ENCODE measurements at regions not wholly inside any gene's neighbourhood (a gene's known extent, or its start where the extent isn't known, plus 50 kb on each side); places are given as distances from the start of the nearest gene placed in this dataset.

- TF ChIP-seq, protein P1, sequence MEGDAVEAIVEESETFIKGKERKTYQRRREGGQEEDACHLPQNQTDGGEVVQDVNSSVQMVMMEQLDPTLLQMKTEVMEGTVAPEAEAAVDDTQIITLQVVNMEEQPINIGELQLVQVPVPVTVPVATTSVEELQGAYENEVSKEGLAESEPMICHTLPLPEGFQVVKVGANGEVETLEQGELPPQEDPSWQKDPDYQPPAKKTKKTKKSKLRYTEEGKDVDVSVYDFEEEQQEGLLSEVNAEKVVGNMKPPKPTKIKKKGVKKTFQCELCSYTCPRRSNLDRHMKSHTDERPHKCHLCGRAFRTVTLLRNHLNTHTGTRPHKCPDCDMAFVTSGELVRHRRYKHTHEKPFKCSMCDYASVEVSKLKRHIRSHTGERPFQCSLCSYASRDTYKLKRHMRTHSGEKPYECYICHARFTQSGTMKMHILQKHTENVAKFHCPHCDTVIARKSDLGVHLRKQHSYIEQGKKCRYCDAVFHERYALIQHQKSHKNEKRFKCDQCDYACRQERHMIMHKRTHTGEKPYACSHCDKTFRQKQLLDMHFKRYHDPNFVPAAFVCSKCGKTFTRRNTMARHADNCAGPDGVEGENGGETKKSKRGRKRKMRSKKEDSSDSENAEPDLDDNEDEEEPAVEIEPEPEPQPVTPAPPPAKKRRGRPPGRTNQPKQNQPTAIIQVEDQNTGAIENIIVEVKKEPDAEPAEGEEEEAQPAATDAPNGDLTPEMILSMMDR (IDR thresholded peaks at IDR 0.05; ENCODE audit: borderline replicate concordance, insufficient read depth, low read depth, low read length): no peak
- H3K4me3 ChIP-seq (ENCODE audit: low read depth, low read length): no peak overlapping the region
These were observed 213.4 kb downstream of the LURAP1L start for GRCh38 chr9:12988258-12988657.

DNA sequence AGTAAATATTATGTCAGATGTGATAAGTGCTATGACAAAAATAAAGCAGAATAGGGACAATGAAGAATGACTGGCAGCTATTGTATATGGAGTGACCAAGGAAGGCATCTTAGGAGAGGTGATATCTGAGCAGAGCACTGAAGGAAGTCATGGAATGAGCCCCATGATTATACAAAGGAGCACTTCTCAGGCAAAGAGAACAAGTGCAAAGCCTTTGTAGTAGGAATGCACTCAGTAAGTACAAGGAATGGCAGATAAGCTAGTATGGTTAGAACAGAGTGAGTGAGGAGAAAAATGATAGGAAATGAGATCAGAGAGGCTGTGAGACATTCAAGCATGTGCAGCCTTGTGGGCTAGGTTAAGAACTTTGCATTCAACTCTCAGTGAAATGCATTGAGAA lies 214.8 kb downstream of the LURAP1L start:
- TF ChIP-seq, protein P1 (IDR thresholded peaks at IDR 0.05; ENCODE audit: borderline replicate concordance, insufficient read depth, low read depth, low read length): no peak
- no peak overlapping the region for H3K4me3 ChIP-seq (ENCODE audit: low read depth, low read length)

DNA sequence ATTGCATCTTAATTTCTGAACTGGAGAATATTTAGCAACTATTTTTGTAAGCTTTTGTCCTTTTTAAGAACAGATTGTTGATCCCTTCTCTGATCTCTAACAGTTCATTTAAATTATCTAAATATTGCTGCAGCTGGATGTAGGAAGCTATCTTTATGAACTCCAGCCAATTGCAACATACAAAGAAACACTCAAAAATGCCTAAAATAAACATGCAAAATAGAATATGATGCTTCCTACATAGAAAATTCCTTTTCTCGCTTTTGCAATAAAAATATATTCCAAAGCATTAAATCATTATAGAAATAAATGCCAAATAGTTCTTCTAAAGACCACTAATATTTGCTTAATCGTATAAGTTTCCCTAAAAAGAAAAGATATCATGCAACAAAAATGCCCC lies 218.6 kb downstream of the LURAP1L start:
- TF ChIP-seq, protein P1 (IDR thresholded peaks at IDR 0.05; ENCODE audit: borderline replicate concordance, insufficient read depth, low read depth, low read length): no peak

DNA sequence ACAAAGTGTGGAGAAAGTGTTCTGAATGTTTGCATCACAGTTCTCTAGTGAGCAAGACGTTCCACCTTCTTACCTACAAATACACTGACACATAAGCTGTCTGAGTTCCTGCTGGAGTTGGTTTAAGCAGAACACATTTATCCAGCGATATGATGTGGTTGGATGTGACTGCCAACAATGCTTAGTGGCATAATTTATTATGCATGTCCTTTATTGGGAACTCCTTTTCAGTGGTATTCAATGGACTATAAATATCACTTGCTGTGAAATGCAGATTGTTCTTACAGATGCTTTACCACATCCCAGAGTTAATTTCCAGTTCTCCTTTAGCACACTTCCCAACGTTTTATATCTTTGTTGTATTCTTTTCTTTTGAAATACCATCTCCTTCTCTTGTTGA lies 222.2 kb downstream of the LURAP1L start:
- no peak overlapping the region for H3K4me3 ChIP-seq (ENCODE audit: low read depth, low read length)
- TF ChIP-seq, protein P1 (IDR thresholded peaks at IDR 0.05; ENCODE audit: borderline replicate concordance, insufficient read depth, low read depth, low read length): no peak

More for the DNA sequence above, 218.6 kb downstream of the LURAP1L start:
- H3K4me3 ChIP-seq (ENCODE audit: low read depth, low read length): no peak overlapping the region

DNA sequence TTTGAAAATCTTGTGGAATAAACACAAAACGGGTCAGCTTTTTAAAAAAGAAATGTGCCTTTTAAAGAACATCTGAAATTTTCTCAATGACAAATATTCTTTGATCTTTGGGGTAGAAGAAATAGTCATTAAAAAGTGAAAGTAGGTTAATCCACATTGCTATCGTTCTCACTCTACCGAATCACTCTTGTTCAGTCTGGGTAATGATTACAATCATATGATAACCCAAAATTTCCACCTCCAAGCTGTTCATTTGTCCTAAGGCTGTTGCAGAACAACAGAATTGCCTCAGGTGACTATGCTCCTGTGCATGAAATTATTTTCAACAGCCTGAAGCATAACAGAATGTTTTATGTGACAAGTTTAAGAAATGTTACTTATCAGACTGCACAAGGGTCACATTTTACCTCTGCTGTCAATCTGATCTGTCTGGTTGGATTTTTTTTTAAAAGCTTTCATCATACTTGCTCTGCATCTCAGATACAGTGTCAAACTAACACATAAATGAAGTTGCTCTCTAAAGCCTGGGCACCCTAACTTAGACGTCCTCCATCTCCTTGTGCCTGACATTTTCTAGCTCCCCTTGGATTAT lies 227.3 kb downstream of the LURAP1L start:
- TF ChIP-seq, protein P1 (IDR thresholded peaks at IDR 0.05; ENCODE audit: borderline replicate concordance, insufficient read depth, low read depth, low read length): no peak
- no peak overlapping the region for H3K4me3 ChIP-seq (ENCODE audit: low read depth, low read length)

DNA sequence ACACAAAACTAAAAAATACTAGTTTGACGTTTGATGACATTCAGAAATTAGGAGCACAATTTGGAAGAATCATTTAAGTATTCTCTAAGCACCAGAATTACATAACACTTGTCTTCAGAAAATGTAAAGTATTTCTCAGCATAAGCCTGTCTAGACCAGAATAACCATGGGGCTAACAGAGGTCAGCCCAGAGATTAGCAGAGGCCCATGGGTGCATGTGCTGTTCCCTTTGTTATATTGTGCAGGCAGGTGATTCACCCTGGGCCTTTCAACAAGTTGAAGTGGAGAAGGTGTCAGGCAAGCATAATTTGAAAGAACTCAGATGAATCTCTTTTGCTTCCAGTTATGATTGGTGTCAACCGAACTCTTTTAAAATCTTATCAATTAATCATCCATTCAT lies 227.9 kb downstream of the LURAP1L start:
- TF ChIP-seq, protein P1 (IDR thresholded peaks at IDR 0.05; ENCODE audit: borderline replicate concordance, insufficient read depth, low read depth, low read length): no peak
- H3K4me3 ChIP-seq (ENCODE audit: low read depth, low read length): no peak overlapping the region

GRCh38 chr9:13009871-13010270 lies 235.1 kb downstream of the LURAP1L start:
- TF ChIP-seq, protein P1 (IDR thresholded peaks at IDR 0.05; ENCODE audit: borderline replicate concordance, insufficient read depth, low read depth, low read length): no peak
- H3K4me3 ChIP-seq (ENCODE audit: low read depth, low read length): no peak overlapping the region
